Skeletal muscle satellite cell (primary cell): ENCODE measurements at regions not wholly inside any gene's neighbourhood (a gene's known extent, or its start where the extent isn't known, plus 50 kb on each side); places are given as distances from the start of the nearest gene placed in this dataset.

Experiments used
- H3K27me3 ChIP-seq: 2 replicates; pipeline ENCODE4 v1.7.0; 2013; ENCODE audit warnings: low read length; ENCODE audit not compliant: control insufficient read depth, insufficient read depth
- H3K36me3 ChIP-seq: 2 replicates; pipeline ENCODE4 v1.7.0; 2013; ENCODE audit warnings: mild to moderate bottlenecking, control low read depth, low read length; ENCODE audit not compliant: insufficient read depth
- H3K4me1 ChIP-seq: 2 replicates; pipeline ENCODE4 v1.7.0; 2013; ENCODE audit warnings: low read length; ENCODE audit not compliant: control insufficient read depth, insufficient read depth
- H3K4me2 ChIP-seq: 2 replicates; pipeline ENCODE4 v1.7.0; 2013; ENCODE audit warnings: mild to moderate bottlenecking, low read length
- H3K4me3 ChIP-seq: 2 replicates; pipeline ENCODE4 v1.7.0; 2013; ENCODE audit warnings: low read length
- H3K9ac ChIP-seq: 2 replicates; pipeline ENCODE4 v1.7.0; 2013; ENCODE audit warnings: mild to moderate bottlenecking, low read depth, low read length, moderate library complexity
- H3K9me3 ChIP-seq: replicated peaks from 2 replicates; pipeline ENCODE4 v1.7.0; 2013; ENCODE audit warnings: mild to moderate bottlenecking, control low read depth, low read length

GRCh38 chr3:193754719-193755118 is 161.7 kb downstream of the OPA1 start:
- H3K36me3 ChIP-seq: no peaks in the 10 kb centered on the region
- no peak overlapping the region for H3K9ac ChIP-seq
- no peak overlapping the region for H3K4me2 ChIP-seq
- no peak overlapping the region for H3K4me3 ChIP-seq
- H3K27me3 ChIP-seq: peaks cover 4% of the 10 kb centered on the region
- H3K9me3 ChIP-seq: no peaks in the 10 kb centered on the region
- H3K4me1 ChIP-seq: no peaks in the 10 kb centered on the region

- Histone ChIP-seq H3K27me3 (peaks cover 8% of the 10 kb centered on the region), H3K4me2 (no peak overlapping the region), H3K9ac (no peak overlapping the region), H3K4me3 (no peak overlapping the region), H3K4me1 (no peaks in the 10 kb centered on the region), H3K9me3 (no peaks in the 10 kb centered on the region), H3K36me3 (no peaks in the 10 kb centered on the region)
Measured at GRCh38 chr3:193756536-193756935, 163.5 kb downstream of the OPA1 start.

- no peaks in the 10 kb centered on the region for H3K36me3 ChIP-seq
- H3K27me3 ChIP-seq: peaks cover 9% of the 10 kb centered on the region
- no peaks in the 10 kb centered on the region for H3K4me1 ChIP-seq
- H3K9ac ChIP-seq: no peak overlapping the region
- no peak overlapping the region for H3K4me3 ChIP-seq
- H3K9me3 ChIP-seq: no peaks in the 10 kb centered on the region
- no peak overlapping the region for H3K4me2 ChIP-seq
Measured at GRCh38 chr3:193757457-193757856, 164.4 kb downstream of the OPA1 start.

GRCh38 chr3:193761969-193762368 is 169.0 kb downstream of the OPA1 start:
- Histone ChIP-seq H3K4me2 (no peak overlapping the region), H3K9me3 (no peaks in the 10 kb centered on the region), H3K27me3 (peaks cover 25% of the 10 kb centered on the region), H3K4me1 (no peaks in the 10 kb centered on the region), H3K36me3 (no peaks in the 10 kb centered on the region), H3K4me3 (no peak overlapping the region), H3K9ac (no peak overlapping the region)

GRCh38 chr3:193762657-193763056 is 169.6 kb downstream of the OPA1 start:
- Histone ChIP-seq H3K4me2 (no peak overlapping the region), H3K4me3 (no peak overlapping the region), H3K9me3 (no peaks in the 10 kb centered on the region), H3K9ac (no peak overlapping the region), H3K27me3 (peaks cover 25% of the 10 kb centered on the region), H3K4me1 (no peaks in the 10 kb centered on the region), H3K36me3 (no peaks in the 10 kb centered on the region)

- Histone ChIP-seq H3K9ac (no peak overlapping the region), H3K4me3 (no peak overlapping the region), H3K9me3 (no peaks in the 10 kb centered on the region), H3K27me3 (peaks cover 24% of the 10 kb centered on the region), H3K36me3 (no peaks in the 10 kb centered on the region), H3K4me2 (no peak overlapping the region), H3K4me1 (peaks cover 3% of the 10 kb centered on the region)
Measured at GRCh38 chr3:193764959-193765358, 172.0 kb downstream of the OPA1 start.

GRCh38 chr3:193767353-193768069 is 174.5 kb downstream of the OPA1 start:
- Histone ChIP-seq H3K36me3 (no peaks in the 10 kb centered on the region), H3K4me1 (peaks cover 3% of the 10 kb centered on the region), H3K4me3 (no peak overlapping the region), H3K4me2 (no peak overlapping the region), H3K9ac (no peak overlapping the region), H3K27me3 (peaks cover 32% of the 10 kb centered on the region), H3K9me3 (no peaks in the 10 kb centered on the region)

GRCh38 chr3:193768070-193768394 is 175.0 kb downstream of the OPA1 start:
- no peaks in the 10 kb centered on the region for H3K9me3 ChIP-seq
- no peak overlapping the region for H3K4me2 ChIP-seq
- peaks cover 3% of the 10 kb centered on the region for H3K4me1 ChIP-seq
- peaks cover 33% of the 10 kb centered on the region for H3K27me3 ChIP-seq
- no peak overlapping the region for H3K4me3 ChIP-seq
- no peaks in the 10 kb centered on the region for H3K36me3 ChIP-seq
- no peak overlapping the region for H3K9ac ChIP-seq

- no peaks in the 10 kb centered on the region for H3K9me3 ChIP-seq
- no peak overlapping the region for H3K4me2 ChIP-seq
- H3K36me3 ChIP-seq: no peaks in the 10 kb centered on the region
- H3K4me1 ChIP-seq: peaks cover 3% of the 10 kb centered on the region
- H3K9ac ChIP-seq: no peak overlapping the region
- peaks cover 47% of the 10 kb centered on the region for H3K27me3 ChIP-seq
- H3K4me3 ChIP-seq: no peak overlapping the region
Measured at GRCh38 chr3:193769437-193769836, 176.4 kb downstream of the OPA1 start.

- H3K27me3 ChIP-seq: peaks cover 49% of the 10 kb centered on the region
- H3K4me3 ChIP-seq: no peak overlapping the region
- H3K9me3 ChIP-seq: no peaks in the 10 kb centered on the region
- H3K9ac ChIP-seq: no peak overlapping the region
- H3K36me3 ChIP-seq: no peaks in the 10 kb centered on the region
- H3K4me1 ChIP-seq: peaks cover 3% of the 10 kb centered on the region
- H3K4me2 ChIP-seq: no peak overlapping the region
Measured at GRCh38 chr3:193771011-193771652, 178.1 kb downstream of the OPA1 start.

GRCh38 chr3:193771653-193772421 is 178.8 kb downstream of the OPA1 start:
- H3K36me3 ChIP-seq: no peaks in the 10 kb centered on the region
- no peak overlapping the region for H3K9ac ChIP-seq
- H3K4me1 ChIP-seq: peaks cover 3% of the 10 kb centered on the region
- no peaks in the 10 kb centered on the region for H3K9me3 ChIP-seq
- H3K4me2 ChIP-seq: no peak overlapping the region
- no peak overlapping the region for H3K4me3 ChIP-seq
- peaks cover 49% of the 10 kb centered on the region for H3K27me3 ChIP-seq
